ENCODE measurements at regions not wholly inside any gene's neighbourhood (a gene's known extent, or its start where the extent isn't known, plus 50 kb on each side); places are given as distances from the start of the nearest gene placed in this dataset.

- no peak for ATAC-seq
These were observed 104.7 kb upstream of the GPM6A start for GRCh38 chr4:175916626-175917351.

More at GRCh38 chr4:175916626-175917351, 104.7 kb upstream of the GPM6A start:
- DNase-seq (ENCODE audit: low read depth, low spot score), result no peak
- no peaks in the 10 kb centered on the region for H3K4me1 ChIP-seq (ENCODE audit: control insufficient read depth in 1 of 2, insufficient read depth in 2 of 2, low read length in 2 of 2)
- no peaks in the 10 kb centered on the region for H3K9me3 ChIP-seq (ENCODE audit: control insufficient read depth in 1 of 2, insufficient read depth in 1 of 2, low read depth in 1 of 2, low read length in 2 of 2)
- RAD21 ChIA-PET (ENCODE audit: low non-redundant PET in 1 of 2, low total read pairs in 2 of 2, uncharacterized antibody in 2 of 2, unreplicated experiment in 2 of 2), result no interaction called here
- no peaks in the 10 kb centered on the region for H3K27me3 ChIP-seq (ENCODE audit: insufficient read depth, low read length)
- H3K4me2 ChIP-seq (ENCODE audit: low read length), result no peak overlapping the region
- H3K79me2 ChIP-seq (ENCODE audit: insufficient read depth, low read length), result no peaks in the 10 kb centered on the region
- H3K27ac ChIP-seq (ENCODE audit: low read depth, low read length), result no peak overlapping the region
- H3K9me2 ChIP-seq (ENCODE audit: insufficient read depth), result peaks cover under 1% of the 10 kb centered on the region
- intact Hi-C loops (cut with micrococcal nuclease), result no loop called here
- H3K9ac ChIP-seq (ENCODE audit: low read length), result no peak overlapping the region
- H3K36me3 ChIP-seq (ENCODE audit: control insufficient read depth in 1 of 2, insufficient read depth in 2 of 2, low read length in 2 of 2), result no peaks in the 10 kb centered on the region
- H2AFZ ChIP-seq (ENCODE audit: low read depth, low read length, poor library complexity, severe bottlenecking), result no peak overlapping the region
- POLR2A ChIA-PET, result no interaction called here
- CTCF ChIA-PET, result no interaction called here
- H3K4me3 ChIP-seq (replicated peaks in 1 of 2; ENCODE audit: low read depth in 1 of 2, low read length in 2 of 2), result no peak overlapping the region
- no peaks in the 10 kb centered on the region for H4K20me1 ChIP-seq (ENCODE audit: insufficient read depth)
- TF ChIP-seq SIN3A (IDR thresholded peaks at IDR 0.05; ENCODE audit: low read depth), result no peak
- TF ChIP-seq MAX (IDR thresholded peaks at IDR 0.05), result no peak
- TF ChIP-seq SP1 (IDR thresholded peaks at IDR 0.05; ENCODE audit: low read depth), result no peak
- TF ChIP-seq YY1 (IDR thresholded peaks at IDR 0.05; ENCODE audit: extremely low read depth, insufficient replicate concordance, low read depth, low read length), result no peak
- TF ChIP-seq EGR1 (IDR thresholded peaks at IDR 0.05; ENCODE audit: low read depth), result no peak
- TF ChIP-seq CEBPB (IDR thresholded peaks at IDR 0.05; ENCODE audit: low read depth), result no peak
- no peak for TF ChIP-seq CTCF (IDR thresholded peaks at IDR 0.05 in 2 of 3, conservative IDR thresholded peaks at IDR 0.05 in 1 of 3; ENCODE audit: borderline replicate concordance in 1 of 3, insufficient read depth in 1 of 3, low read depth in 2 of 3, low read length in 2 of 3)
- no peak for TF ChIP-seq TCF7L2 (IDR thresholded peaks at IDR 0.05; ENCODE audit: borderline replicate concordance, extremely low read depth, insufficient read depth, insufficient read length)
- TF ChIP-seq JUND (IDR thresholded peaks at IDR 0.05), result no peak
- TF ChIP-seq, protein P1, sequence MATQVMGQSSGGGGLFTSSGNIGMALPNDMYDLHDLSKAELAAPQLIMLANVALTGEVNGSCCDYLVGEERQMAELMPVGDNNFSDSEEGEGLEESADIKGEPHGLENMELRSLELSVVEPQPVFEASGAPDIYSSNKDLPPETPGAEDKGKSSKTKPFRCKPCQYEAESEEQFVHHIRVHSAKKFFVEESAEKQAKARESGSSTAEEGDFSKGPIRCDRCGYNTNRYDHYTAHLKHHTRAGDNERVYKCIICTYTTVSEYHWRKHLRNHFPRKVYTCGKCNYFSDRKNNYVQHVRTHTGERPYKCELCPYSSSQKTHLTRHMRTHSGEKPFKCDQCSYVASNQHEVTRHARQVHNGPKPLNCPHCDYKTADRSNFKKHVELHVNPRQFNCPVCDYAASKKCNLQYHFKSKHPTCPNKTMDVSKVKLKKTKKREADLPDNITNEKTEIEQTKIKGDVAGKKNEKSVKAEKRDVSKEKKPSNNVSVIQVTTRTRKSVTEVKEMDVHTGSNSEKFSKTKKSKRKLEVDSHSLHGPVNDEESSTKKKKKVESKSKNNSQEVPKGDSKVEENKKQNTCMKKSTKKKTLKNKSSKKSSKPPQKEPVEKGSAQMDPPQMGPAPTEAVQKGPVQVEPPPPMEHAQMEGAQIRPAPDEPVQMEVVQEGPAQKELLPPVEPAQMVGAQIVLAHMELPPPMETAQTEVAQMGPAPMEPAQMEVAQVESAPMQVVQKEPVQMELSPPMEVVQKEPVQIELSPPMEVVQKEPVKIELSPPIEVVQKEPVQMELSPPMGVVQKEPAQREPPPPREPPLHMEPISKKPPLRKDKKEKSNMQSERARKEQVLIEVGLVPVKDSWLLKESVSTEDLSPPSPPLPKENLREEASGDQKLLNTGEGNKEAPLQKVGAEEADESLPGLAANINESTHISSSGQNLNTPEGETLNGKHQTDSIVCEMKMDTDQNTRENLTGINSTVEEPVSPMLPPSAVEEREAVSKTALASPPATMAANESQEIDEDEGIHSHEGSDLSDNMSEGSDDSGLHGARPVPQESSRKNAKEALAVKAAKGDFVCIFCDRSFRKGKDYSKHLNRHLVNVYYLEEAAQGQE (IDR thresholded peaks at IDR 0.05; ENCODE audit: low read depth), result no peak
- no TSS peak for BruUV-seq (replicated peaks)
